IPS-11a (cell line): ENCODE measurements at regions not wholly inside any gene's neighbourhood (a gene's known extent, or its start where the extent isn't known, plus 50 kb on each side); places are given as distances from the start of the nearest gene placed in this dataset.
"Not testable (repeated sequence)": the region's sequence is repeated elsewhere in the genome, so short reads cannot be mapped to it uniquely, and the experiment has no call there.

Experiments
- H3K4me3 ChIP-seq: one replicate; pipeline ENCODE4 v1.5.1; 2013; ENCODE audit warnings: low read depth, low read length, control low read depth

GRCh38 chr15:31217566-31218270 lies 108.9 kb upstream of the KLF13 start:
- H3K4me3 ChIP-seq, result no peak overlapping the region

- H3K4me3 ChIP-seq, result no peak overlapping the region
Observed at GRCh38 chr15:31219221-31219620, 107.4 kb upstream of the KLF13 start.

- no peak overlapping the region for H3K4me3 ChIP-seq
Observed at GRCh38 chr15:31221936-31222515, 104.6 kb upstream of the KLF13 start.

GRCh38 chr15:31222773-31223341 lies 103.8 kb upstream of the KLF13 start:
- no peak overlapping the region for H3K4me3 ChIP-seq

- H3K4me3 ChIP-seq, result no peak overlapping the region
Observed at GRCh38 chr15:31223478-31224350, 102.9 kb upstream of the KLF13 start.

- not testable (repeated sequence) for H3K4me3 ChIP-seq
Observed at GRCh38 chr15:31224661-31225060, 102.0 kb upstream of the KLF13 start.

- no peak overlapping the region for H3K4me3 ChIP-seq
Observed at GRCh38 chr15:31225356-31225955, 101.2 kb upstream of the KLF13 start.

GRCh38 chr15:31226021-31226420 lies 100.6 kb upstream of the KLF13 start:
- no peak overlapping the region for H3K4me3 ChIP-seq

- H3K4me3 ChIP-seq, result no peak overlapping the region
Observed at GRCh38 chr15:31227235-31227634, 99.4 kb upstream of the KLF13 start.

- no peak overlapping the region for H3K4me3 ChIP-seq
Observed at GRCh38 chr15:31228011-31228484, 98.6 kb upstream of the KLF13 start.

GRCh38 chr15:31228980-31229826 lies 97.4 kb upstream of the KLF13 start:
- H3K4me3 ChIP-seq, result no peak overlapping the region

- no peak overlapping the region for H3K4me3 ChIP-seq
Observed at GRCh38 chr15:31230630-31231485, 95.8 kb upstream of the KLF13 start.

GRCh38 chr15:31234815-31235214 lies 91.8 kb upstream of the KLF13 start:
- no peak overlapping the region for H3K4me3 ChIP-seq

GRCh38 chr15:31235311-31236183 lies 91.1 kb upstream of the KLF13 start:
- no peak overlapping the region for H3K4me3 ChIP-seq

- no peak overlapping the region for H3K4me3 ChIP-seq
Observed at GRCh38 chr15:31236184-31237042, 90.2 kb upstream of the KLF13 start.

GRCh38 chr15:31237043-31237324 lies 89.7 kb upstream of the KLF13 start:
- H3K4me3 ChIP-seq, result no peak overlapping the region

GRCh38 chr15:31238906-31239305 lies 87.7 kb upstream of the KLF13 start:
- no peak overlapping the region for H3K4me3 ChIP-seq
